T-helper 1 cell (primary cell): ENCODE measurements at regions not wholly inside any gene's neighbourhood (a gene's known extent, or its start where the extent isn't known, plus 50 kb on each side); places are given as distances from the start of the nearest gene placed in this dataset.

Experiments used
- DNase-seq, 5 donors: peaks; one replicate each; pipeline ENCODE4 v3.0.0-alpha.2; 2012 to 2020

GRCh38 chr10:108141064-108141463, 976.6 kb upstream of the SORCS1 start:
- DNase-seq = no peak

DNA sequence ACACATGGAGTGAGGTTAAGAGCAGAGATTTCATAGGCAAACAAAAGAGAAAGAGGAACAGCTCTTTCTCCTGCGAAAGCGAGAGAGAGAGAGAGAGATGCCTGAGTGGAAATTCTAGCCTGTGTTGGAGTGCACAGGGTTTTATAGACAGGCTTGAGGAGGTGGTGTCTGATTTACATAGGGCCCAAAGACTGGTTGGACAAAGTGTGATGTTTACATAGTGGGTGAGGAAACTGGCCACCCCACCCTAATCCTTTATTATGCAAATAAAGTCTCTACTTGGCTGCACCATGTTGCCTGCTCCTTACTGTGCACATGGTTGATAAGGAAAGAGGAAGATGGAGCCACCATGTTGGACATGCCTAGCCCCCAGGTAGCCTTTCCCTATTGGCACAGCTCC, 967.8 kb upstream of the SORCS1 start:
- no peak for DNase-seq

GRCh38 chr10:108130575-108130974, 966.1 kb upstream of the SORCS1 start:
- no peak for DNase-seq

DNA sequence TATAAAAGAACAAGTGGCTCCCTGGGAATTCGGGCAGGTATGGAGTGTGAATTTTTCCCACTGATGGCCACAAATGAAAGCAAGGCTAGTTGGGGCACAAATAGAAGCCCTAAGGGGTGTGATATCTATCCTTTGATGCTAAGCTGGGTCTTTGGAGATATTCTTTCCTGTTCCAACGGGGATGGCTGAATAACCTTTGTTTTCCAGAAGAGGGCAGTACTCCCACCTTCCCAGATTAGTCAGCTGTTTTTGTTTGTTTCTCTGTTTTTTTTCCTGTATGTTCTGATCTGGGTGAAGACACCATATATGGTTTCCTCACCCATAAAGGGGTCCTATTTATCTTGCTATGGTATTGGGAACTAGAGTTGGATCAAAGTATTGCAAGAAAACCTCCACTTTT, 947.7 kb upstream of the SORCS1 start:
- DNase-seq = no peak

DNA sequence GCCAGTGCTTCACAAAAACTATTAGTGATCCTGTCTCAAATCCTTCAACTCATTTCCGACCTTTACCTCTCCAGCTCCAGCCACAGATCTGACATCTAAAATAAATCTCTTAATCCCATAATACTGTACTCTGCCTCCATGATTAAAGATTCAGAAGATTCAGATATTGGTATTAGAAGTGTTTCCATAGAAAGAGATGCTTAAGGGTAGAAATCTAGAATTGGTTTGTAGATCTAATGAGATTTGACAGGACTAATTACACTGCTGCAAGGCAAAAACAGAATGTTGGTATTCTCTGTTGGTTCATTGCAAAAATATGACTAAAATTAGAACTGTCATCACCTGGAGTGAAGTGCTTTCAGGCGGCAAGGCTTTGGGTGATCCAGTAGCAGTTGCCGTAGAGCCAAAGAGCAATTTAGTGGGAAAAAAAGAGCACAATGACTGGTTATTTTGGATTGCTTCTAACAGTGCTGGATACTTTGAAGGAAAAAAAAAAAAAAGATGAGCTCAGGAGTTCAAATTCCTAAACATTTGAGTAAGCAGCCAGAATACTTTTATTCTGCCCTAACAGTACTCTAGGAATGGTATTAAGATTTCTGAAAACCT, 940.1 kb upstream of the SORCS1 start:
- DNase-seq = no peak

GRCh38 chr10:108097258-108097657, 932.8 kb upstream of the SORCS1 start:
- DNase-seq = no peak

DNA sequence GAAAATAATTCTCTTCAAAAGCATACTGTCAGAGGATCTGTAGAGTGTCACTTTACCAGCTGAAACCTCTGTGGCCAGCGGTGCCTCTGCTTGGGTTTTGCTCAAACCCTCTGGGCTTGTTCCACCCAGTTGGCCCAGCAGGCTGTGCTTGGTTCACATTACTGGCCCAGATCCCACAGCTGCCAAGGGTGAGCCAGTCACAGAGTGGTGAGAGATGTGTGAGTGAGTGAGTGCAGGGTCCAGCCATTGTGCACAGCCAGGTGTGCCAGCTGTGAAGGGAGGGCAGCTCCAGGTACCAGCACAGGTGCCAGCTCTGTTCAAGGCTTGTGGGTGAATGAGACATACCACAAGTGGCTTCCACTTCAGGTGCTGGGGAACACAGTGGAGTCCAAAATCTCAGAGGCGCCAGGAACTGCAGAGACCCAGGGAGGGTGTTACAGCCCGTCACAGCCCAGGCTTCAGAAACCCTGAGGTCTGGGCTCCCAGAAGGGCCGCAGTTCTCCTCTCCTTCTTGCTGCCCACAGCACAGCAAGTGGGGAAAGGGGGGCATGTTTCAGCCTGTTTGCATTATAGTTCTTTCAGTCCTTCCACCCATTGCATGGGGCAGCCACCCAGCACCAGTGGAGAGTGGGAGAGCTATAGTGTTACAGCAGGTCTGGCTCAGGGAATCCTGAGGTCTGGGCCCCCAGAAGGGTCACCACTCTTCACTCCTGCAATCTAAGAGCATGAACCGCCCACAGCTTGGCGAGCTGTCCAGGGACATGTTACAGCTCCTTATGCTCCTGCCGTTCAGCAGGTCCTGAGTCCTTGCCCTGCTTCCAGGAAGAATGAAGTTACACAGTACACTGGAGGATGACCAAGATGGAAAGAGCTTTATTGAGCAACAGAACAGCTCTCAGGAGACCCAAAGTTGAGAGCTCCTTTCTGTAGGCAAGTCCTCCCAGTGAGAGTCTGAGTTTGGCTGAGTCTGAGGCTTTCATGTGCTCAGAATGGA, 931.7 kb upstream of the SORCS1 start:
- DNase-seq = no peak

DNA sequence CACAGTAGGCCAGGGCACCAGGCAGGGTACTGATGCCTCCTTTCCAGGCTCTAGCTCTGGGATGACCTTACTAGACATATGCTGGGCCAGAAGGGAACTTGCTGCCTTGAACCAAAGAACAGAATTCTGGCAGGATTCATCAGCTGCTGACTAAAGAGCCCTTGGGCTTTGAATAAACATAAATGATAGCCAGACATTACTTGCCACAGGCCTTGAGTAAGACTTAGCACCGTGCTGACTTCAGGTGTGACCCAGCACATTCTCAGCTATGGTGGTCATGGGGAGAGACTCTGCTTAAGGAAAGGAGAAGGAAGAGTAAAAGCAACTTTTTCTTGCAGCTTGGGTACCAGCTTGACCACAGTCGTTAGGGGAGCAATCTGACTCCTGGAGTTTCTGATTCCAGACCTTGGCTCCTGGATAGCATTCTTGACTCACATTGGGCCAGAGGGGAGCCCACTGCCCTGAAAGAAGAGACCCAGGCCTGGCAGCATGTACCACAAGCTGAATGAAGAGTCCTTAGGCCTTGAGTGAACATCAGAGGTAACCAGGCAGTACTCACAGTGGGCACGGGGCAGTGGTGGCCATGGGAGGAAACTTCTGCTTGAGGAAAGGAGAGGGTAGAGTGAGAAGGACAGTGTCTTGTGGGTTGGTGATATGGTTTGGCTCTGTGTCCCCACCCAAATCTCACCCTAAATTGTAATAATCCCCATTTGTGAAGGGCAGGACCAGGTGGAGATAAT, 926.1 kb upstream of the SORCS1 start:
- no peak for DNase-seq

GRCh38 chr10:108086502-108086901, 922.0 kb upstream of the SORCS1 start:
- no peak for DNase-seq

GRCh38 chr10:108082596-108082995, 918.1 kb upstream of the SORCS1 start:
- no peak for DNase-seq

- DNase-seq = no peak
Measured at GRCh38 chr10:108078263-108078662, 913.8 kb upstream of the SORCS1 start.

GRCh38 chr10:108072466-108072865, 908.0 kb upstream of the SORCS1 start:
- DNase-seq = no peak

DNA sequence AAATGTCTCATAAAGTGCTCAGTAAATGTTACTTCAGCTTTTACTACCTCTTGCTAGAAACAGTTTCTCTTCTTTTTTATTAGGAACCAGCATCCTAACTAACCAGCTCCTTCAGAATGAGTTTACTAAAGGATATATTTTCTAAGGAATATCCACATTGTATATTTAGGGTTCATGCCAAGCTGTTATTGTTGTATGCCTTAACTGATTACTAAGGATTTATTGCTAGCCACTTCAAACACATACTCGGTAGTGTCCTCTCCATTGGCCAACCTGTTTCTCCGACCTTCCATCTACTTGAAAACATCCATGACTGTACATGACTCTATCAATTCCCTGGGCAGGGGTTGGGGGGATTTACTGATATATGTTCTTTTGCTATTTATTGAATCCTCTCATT, 906.3 kb upstream of the SORCS1 start:
- no peak for DNase-seq

DNA sequence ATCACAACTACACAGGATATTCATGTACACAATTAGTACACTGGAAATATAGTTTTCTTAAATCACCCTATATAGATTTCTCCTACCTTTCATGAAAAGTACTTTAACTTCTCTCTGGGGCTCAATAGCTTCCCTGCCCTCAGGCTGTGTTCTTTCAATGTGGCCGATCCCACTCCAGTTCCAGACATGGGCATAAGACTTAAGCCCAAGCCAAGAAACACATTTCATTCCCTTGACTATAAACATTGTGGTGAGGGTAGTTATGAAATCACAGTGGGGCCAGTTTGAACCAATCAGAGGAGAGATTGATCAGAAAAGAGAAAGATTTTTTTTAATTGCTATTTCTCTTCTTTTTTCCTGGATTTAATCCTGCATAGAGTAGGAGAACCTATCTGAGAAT, 904.6 kb upstream of the SORCS1 start:
- no peak for DNase-seq

DNA sequence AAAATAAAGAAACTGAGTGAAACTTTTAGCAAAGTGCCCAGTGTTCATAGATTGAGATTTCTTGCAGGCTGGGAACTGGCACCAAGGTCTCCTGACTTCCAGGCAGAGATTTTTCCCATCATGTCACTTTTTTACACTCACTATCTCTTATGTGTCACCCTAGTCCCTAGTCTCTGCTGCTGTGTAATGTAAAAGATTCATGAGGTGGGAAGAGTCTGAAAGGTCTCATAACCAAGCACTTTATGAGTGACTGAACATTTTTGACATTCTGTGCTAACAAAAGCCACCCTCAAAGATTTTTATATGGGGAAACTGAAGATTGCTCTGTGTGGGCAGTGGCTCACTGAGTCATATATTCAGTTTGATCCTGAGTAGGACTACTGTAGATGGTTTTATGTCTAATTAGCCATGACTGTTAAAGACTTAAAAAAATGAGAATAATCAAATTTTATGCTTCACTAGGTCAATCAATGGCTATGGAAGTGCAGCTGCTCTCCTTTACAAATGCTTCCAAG, 900.3 kb upstream of the SORCS1 start:
- DNase-seq = no peak

GRCh38 chr10:108060246-108060645, 895.7 kb upstream of the SORCS1 start:
- DNase-seq = no peak

- DNase-seq = no peak
Measured at GRCh38 chr10:108055506-108055905, 891.0 kb upstream of the SORCS1 start.

- DNase-seq = no peak
Measured at GRCh38 chr10:108052981-108053380, 888.5 kb upstream of the SORCS1 start.

DNA sequence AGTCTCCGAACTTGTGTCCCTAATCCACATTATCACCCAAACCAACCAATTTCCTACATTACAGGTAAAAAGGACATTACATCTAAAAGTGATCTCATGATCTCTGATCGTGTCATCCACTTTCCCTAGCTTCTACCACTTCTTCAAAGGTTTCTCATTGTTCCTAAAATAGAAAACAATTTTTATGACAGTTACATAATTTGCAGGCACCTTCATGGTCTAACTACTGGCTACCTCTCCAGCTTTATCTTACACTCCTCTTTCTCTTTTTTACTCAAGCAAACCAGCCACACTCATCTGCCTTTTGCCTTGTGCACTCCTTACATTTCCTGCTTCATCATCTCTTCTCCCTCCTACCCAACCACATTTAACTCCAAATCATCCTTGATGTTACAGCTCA, 886.7 kb upstream of the SORCS1 start:
- DNase-seq = no peak

- no peak for DNase-seq
Measured at GRCh38 chr10:108050626-108051025, 886.1 kb upstream of the SORCS1 start.

DNA sequence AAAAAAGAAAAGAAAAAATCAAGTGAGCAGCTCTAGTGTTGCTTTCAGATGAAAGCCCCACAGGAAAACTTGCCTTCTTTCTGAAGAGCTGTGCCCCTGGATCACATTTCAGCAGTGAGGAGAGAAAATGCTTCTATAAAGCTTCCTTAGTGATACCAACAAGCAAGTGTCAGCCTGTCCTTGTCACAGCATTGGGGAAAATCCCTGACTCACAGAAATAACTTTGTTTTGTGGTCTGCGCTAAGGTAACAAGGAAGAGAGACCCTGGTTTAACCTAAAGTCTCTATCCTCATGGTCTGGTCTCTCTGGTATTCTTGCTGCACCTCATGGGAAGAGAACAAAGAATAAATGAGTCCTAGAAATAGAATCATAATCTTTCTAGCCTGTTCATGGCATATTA, 885.2 kb upstream of the SORCS1 start:
- DNase-seq = no peak

DNA sequence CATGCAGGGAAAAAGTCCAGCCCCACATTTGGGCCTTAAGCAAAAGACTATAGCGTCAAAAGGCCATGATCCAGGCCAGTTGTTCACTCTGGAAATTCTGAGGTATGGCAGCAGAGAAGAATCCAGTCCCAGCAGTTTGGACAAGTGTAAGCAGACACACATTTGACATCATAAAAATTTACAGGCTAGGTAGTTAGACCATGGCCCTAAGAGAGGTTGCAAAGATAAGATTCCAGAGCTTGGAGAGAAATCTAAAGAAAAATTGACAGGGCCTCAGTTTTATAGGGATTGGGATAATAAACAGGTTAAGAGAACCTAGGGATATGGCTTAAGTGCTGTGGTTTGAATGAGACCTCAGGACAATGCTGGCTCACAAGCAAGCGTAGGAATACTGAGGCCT, 884.4 kb upstream of the SORCS1 start:
- DNase-seq = no peak

DNA sequence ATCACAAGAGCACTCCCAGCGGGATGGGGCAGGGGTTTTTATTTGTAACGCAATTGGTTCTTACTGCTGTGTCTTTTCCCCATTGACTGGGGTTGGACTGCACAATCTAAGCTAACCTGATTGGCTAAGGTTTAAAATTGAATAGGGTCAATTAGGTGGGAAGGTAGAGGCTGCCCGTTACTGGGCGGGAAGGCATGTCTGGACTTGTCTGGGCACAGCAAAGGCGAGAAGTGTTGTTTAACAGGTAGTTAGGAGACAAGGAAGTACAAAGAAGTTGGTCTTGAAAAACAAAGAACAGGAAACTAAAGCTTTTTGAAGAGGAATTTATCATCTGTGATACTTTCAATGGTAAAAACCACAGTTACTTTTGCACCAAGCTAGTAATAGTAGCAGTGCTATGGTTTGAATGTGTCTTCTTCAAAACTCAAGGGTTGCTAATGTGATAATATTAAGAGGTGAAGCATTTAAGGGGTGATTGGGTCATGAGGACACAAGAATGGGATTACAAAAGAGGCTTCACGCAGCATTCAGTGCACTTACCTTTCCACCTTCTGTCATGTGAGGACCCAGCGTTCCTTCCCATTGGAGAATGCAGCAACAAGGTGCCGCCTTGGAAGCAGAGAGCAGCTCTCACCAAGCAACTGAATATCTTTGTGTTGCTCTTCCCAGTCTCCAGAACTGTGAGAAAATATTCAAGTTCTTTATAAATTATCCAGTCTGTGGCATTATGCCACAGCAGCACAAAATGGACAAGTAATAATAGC, 875.5 kb upstream of the SORCS1 start:
- DNase-seq = no peak
